Activated CD8-positive, alpha-beta memory T cell treated with anti-CD3 and anti-CD28 coated beads for 1 hour (primary cell): ENCODE measurements at regions not wholly inside any gene's neighbourhood (a gene's known extent, or its start where the extent isn't known, plus 50 kb on each side); places are given as distances from the start of the nearest gene placed in this dataset.

Experiments used
- DNase-seq, 2 donors: peaks; one replicate each; pipeline ENCODE4 v3.0.0-alpha.2; 2020; ENCODE audit warnings: low read depth in 1 of 2; ENCODE audit errors: extremely low read depth in 1 of 2

DNA sequence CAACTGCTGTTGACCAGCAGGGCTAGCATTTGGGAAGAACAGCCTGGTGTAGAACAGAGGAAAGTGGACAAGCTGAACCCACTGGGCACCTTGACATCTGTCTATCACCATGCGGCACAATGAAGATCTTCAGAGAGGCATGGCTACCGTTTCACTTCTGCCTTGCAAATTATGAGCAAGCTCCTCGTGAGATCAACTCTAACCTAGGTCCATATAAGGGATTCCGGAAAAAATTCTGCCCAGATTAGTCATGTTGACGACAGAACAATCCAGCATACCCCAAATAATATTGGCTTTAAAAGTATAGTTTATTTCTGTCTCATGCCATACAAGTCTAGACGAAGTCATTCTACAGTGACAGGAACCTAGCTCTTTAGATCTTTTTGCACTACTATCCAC lies 91.6 kb upstream of the ATF7IP start:
- DNase-seq: no peak

DNA sequence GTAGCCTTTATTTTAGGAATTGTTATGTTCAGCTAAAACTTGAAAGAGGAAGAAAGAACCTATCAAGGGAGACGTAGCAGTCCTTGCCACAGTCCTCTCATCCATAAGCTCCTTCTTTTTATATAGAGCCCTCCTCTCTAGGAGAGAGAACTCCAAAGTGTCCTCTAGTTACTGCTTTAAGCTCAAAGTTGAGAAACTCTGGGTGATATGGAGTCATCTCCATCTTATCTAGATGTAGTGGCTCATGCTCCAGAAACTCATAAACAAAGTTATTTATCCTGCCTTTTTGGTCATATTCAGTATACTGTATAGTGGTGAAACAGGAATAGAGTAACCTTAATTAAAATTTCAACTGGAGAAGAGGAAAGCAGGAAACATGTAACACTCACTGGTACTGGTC lies 90.4 kb upstream of the ATF7IP start:
- DNase-seq: no peak

DNA sequence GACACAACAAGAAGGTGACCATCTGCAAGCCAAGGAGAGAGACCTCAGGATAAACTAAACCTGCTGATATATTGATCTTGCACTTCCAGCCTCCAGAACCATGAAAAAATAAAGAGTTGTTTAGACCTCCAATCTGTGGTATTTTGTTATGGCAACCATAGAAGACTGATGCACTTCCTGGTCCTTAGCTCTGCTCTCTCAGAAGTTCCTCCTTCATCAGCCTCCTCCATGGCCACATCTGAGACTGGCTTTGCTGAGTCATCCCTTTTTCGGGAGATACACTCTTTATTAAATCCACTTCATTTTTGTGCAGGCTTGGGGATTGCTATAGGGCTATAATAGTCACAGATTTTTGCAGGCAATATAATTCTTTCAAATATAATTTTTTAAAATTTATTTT lies 89.6 kb upstream of the ATF7IP start:
- DNase-seq: no peak

GRCh38 chr12:14278294-14278953 lies 87.1 kb upstream of the ATF7IP start:
- DNase-seq: no peak

DNA sequence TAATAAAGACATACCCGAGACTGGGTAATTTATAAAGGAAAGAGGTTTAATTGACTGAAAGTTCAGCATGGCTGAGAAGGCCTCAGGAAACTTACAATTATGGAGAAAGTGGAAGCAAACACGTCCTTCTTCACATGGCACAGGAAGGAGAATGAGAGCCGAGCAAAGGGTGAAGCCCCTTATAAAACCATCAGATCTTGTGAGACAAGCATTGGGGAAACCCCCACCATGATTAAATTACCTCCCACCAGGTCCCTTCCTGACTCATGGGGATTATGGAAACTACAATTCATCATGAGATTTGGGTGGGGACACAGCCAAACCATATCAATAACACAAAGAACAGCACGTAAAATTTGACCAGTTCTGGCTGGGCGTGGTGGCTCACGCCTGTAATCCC lies 85.6 kb upstream of the ATF7IP start:
- DNase-seq: no peak

DNA sequence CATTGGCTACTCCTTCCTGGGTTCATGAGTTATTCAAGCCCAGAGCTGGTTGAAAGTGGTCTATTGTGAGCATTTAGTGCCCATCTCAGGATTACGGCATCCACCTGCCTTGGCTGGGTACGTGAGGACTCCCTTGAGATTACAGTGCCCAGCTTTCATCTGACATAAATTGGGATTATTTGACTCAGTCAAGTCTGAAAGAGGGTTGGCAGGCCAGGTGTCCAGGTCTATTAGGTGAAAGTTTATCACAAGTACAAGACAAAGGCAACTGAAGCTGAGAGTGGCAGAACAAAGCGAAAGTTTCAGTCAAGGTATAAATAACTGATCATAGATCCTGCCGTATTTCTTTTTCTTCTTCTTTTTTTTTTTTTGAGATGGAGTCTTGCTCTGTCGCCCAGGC lies 84.6 kb upstream of the ATF7IP start:
- no peak for DNase-seq

GRCh38 chr12:14281539-14281938 lies 83.9 kb upstream of the ATF7IP start:
- DNase-seq: no peak

GRCh38 chr12:14283489-14284144 lies 81.9 kb upstream of the ATF7IP start:
- no peak for DNase-seq

- no peak for DNase-seq
These were observed 81.2 kb upstream of the ATF7IP start for GRCh38 chr12:14284184-14284722.

DNA sequence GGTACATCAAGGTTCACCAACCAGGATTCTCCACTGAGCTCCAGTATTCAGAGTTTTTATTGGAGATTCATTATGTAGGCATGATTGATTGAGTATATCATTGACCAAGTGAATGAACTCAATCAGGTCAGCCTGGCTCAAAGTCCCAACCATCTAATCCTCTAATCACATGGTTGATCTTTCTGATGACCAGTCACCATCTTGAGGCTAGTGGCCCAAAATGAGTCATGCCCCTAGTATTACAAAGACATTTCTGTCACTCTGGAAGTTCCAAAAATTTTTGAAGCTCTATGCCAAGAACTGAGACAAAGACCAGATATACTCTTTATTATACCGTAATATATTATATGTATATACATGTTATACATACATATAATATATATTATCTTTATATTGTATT lies 75.9 kb upstream of the ATF7IP start:
- no peak for DNase-seq

GRCh38 chr12:14290951-14291350 lies 74.5 kb upstream of the ATF7IP start:
- DNase-seq: no peak

DNA sequence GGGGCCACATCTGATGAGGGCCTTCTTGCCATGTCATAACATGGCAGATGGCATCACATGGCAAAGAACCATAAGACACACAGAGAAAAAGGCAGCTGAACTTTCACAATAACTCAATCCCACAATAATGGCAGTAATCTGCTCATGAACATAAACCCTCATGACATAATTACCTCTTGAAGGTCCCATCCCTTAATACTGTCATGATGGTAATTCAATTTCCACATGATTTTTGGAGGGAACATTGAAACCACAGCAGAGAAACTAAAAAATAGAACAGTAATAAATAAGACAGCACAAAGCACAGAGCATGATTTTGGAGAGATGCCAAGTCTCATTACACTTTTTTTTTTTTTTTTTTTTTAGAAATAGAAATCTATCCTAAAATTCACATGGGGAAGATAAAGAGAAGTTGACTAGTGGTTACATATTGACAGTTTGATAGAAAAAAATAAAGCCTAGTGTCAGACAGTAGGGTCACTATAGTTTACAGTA lies 61.8 kb upstream of the ATF7IP start:
- no peak for DNase-seq

GRCh38 chr12:14307004-14307403 lies 58.5 kb upstream of the ATF7IP start:
- no peak for DNase-seq

DNA sequence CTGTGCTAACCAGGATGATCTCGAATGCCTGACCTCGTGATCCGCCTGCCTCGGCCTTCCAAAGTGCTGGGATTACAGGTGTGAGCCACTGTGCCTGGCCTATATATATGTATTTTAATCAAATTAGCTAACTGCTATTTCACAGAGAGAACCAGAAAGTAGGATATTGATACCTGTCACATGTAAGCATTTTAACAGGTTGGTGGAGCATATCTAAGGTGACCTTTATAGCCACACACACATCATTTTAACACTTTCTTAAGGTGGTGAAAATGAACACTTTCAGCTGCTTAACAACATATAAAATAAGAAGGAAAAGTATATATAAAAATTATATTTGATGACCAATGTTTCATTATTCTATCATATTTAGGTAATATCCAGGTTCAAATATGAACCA lies 57.0 kb upstream of the ATF7IP start:
- no peak for DNase-seq

DNA sequence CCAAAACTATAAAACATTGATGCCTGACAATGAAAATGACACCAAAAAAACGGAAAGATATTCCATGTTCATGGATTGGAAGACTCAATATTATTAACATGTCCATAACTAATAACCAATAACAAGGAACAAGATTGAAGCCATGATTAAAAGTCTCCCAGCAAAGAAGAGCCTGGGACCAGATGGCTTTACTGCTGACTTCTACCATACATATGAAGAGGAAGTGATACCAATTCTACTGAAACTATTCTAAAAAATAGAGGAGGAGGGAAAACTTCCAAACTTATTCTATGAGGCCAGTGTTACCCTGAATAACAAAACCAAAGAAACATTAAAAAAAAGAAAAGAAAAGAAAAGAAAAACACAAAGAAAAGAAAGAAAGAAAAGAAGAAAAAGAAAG lies 54.6 kb upstream of the ATF7IP start:
- DNase-seq: no peak

DNA sequence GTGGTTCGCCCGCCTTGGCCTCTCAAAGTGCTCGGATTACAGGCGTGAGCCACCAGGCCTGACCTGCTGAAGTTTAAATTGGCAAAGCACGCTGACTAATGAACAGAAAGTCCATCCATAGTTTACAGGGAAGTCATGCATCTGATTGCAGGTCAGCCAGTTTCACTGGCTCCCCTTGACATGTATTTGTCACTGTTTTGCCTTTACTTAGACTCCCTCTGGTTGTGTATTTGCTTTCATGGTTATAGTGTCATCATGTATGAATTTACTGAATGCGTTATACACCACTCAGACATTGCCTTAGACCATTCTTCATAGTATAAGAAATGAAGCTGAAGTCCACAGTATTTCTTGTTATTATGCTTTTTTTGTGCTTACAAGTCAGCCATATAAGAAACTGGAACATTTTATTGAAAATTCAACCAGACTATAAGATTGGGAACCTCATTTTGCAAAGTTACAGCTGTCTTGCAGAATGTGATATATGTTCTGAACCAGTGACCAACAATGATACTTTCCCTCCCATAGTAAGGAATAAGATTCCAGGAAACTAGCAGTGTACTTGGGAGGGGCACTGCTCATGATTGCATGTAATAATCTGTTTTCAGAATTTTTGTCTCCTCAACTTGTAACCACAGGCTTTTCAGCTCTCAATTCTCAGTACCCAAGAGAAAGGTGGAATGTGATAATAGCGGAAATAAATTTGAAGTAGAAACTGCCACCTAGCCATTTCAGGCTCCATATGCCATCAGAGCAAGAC lies 51.9 kb upstream of the ATF7IP start:
- DNase-seq: no peak

GRCh38 chr12:14314801-14315200 lies 50.7 kb upstream of the ATF7IP start:
- DNase-seq: no peak

DNA sequence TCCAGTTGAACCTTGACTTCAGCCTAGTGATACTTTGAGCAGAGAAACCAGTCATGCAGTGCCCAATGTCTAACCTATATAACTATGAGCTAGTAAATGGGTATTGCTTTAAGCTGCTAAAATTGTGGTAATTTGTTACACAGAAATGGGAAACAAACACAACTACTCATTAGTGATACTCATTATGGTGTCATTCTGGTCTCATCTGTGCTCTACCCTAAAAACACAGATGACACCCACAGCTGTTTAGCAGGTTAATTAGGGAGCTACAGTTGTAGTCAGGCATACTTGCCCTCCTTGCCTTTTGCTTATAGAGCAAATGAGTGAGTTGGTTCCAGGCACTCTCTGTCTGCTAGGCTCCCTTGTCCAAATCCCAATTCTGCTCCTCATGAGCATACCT lies 50.0 kb upstream of the ATF7IP start:
- DNase-seq: no peak
